DMS79 (cell line): ENCODE measurements at regions not wholly inside any gene's neighbourhood (a gene's known extent, or its start where the extent isn't known, plus 50 kb on each side); places are given as distances from the start of the nearest gene placed in this dataset.
"Not testable (repeated sequence)": the region's sequence is repeated elsewhere in the genome, so short reads cannot be mapped to it uniquely, and the experiment has no call there.

Experiments used
- DNase-seq: peaks from one replicate; lab custom pipeline; 2025; lab: John Stamatoyannopoulos, UW

DNA sequence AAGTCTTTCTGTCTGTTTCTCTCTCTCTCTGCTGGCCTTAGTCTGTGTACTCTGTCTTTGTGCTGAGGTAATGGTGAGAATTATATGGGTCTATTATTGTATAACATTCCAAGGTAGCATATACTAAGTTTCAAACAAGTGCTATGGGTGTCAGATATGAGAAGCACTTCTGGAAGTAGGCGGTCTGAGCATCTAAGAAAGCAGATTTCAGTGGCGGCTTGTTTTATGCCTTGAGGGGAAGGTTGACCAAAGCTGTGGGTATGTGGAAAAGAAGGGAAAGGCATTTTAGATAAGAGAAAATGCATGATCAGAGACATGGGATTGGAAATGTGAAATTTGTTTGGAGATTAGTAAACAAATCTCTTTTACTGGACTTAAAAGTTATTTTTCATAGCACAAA is 348.5 kb downstream of the RFC3 start:
- no peak for DNase-seq

- no peak for DNase-seq
Measured at GRCh38 chr13:34167347-34167746, 349.4 kb downstream of the RFC3 start.

GRCh38 chr13:34172048-34172447 is 354.1 kb downstream of the RFC3 start:
- no peak for DNase-seq

GRCh38 chr13:34174671-34175145 is 356.8 kb downstream of the RFC3 start:
- no peak for DNase-seq

DNA sequence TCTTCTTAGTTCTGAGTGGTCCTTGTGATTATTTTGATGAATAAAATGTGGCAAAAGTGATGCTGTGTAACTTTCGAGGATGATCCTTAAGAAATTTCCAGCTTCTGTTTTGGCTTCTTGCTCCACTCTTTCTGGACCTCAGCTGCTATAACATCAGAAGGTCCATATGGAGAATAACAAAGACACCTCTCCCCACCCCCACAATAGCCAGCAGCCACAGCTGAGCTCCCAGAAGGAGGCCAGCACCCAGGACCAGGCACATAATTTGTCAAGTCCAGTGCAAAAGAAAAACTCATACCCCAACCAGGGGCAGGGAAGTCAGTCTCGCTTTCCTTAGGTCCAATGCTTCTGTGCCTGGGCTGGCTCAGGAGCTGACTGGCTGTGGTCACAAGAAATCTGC is 357.6 kb downstream of the RFC3 start:
- no peak for DNase-seq

GRCh38 chr13:34176633-34177032 is 358.7 kb downstream of the RFC3 start:
- no peak for DNase-seq

- peak; percentile 33 for DNase-seq
Measured at GRCh38 chr13:34179481-34179880, 361.5 kb downstream of the RFC3 start.

DNA sequence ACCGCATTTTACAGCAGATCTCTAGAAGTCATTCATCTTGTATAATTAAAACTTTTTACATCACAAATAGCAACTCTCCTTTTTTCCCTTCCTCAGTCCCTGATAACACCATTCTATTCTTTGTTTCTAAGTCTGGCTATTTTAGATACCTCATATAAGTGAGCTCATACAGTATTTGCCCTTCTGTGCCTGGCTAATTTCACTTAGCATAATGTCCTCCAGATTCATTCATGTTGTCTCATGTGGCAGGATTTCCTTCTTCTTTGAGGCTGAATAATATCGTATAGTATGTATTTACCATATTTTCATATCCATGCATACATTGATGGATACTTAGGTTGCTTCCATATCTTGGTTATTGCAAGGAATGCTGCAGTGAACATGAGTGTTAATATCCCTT is 362.0 kb downstream of the RFC3 start:
- DNase-seq = no peak

DNA sequence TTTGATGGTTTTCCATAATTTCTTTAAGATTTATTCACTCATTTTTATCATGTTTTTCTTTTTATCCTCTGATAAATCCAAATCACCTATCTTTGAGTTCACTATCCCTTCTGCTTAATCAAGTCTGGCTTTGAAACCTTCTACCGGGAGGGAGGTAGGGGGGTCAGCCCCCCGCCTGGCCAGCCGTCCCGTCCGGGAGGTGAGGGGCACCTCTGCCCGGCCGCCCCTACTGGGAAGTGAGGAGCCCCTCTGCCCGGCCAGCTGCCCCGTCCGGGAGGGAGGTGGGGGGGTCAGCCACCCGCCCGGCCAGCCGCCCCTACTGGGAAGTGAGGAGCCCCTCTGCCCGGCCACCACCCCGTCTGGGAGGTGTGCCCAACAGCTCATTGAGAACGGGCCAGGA is 363.3 kb downstream of the RFC3 start:
- DNase-seq = not testable (repeated sequence)

GRCh38 chr13:34189946-34190345 is 372.0 kb downstream of the RFC3 start:
- no peak for DNase-seq

GRCh38 chr13:34201050-34201913 is 383.3 kb downstream of the RFC3 start:
- DNase-seq = no peak

GRCh38 chr13:34207334-34207733 is 389.4 kb downstream of the RFC3 start:
- no peak for DNase-seq

GRCh38 chr13:34207872-34208271 is 389.9 kb downstream of the RFC3 start:
- no peak for DNase-seq

GRCh38 chr13:34208336-34208735 is 390.4 kb downstream of the RFC3 start:
- DNase-seq = no peak

- DNase-seq = no peak
Measured at GRCh38 chr13:34210341-34210740, 392.4 kb downstream of the RFC3 start.

- no peak for DNase-seq
Measured at GRCh38 chr13:34214686-34215085, 396.7 kb downstream of the RFC3 start.

GRCh38 chr13:34216256-34216655 is 398.3 kb downstream of the RFC3 start:
- DNase-seq = no peak

DNA sequence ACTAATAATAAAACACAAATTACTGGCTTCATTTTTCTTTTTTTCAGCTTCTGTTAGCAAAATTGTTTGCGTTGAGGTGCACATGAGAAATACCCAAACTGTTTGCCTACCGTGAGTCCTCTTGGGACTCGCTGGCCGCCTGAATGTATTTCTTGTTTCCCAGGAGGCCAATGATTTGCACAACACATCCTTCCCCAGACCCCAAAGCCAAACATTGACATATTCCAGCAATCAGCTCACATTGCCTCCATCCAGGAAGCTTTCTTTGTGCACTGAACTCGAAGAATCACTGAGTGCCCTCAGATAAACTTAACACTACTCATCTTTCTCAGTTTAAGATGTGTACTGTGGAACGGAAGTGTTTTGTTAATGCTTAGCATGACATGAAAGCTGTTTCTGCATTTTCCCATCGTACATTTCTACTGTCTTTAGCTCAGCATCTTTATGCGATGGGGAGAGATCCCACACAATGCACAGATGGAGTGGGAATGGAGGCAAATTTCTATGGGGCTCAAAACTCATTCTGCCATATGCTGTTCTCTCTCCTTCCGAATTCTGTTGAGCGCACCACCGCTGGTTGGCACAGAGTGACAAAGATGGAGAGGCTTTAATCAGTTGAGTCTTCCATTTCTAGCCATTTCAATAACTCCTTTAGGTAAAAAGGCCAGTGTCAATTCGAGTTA is 399.5 kb downstream of the RFC3 start:
- no peak for DNase-seq

DNA sequence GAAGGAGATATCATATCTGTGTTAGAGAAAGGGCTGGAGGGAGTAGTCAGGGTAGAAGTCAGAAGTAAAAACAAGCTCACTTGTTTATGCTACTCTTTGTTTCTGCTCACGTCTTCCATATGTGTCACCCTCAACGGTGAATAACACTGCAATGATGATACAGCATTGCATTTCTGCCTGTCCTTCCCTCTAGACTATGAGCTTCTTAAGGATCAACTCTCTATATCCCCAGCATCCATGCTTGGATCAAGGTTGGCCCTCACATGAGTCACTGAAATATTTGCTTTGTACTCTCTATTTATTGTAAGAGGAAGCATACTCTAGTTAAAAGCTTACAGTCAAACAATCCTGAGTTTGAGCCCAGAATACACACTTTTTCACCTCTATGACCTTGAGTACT is 406.0 kb downstream of the RFC3 start:
- DNase-seq = no peak

DNA sequence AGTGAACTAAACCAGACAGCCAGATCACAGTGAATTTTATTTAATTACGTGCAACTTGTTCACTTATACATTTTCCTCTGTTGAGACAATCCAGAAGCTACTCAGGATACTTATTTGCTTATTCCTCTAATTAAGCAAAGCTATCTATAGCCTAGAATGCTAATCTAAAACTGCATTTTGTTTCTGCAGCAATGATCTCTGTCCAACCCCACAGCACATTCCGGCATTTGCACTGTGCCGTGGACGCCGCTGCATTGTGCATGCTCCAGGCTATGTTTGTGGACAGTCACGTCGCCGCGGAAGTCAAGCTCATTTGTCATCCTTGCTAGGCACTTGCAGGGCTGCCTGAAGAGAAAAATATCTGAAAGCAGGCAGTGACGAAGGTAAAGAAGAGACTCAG is 406.9 kb downstream of the RFC3 start:
- DNase-seq = no peak

DNA sequence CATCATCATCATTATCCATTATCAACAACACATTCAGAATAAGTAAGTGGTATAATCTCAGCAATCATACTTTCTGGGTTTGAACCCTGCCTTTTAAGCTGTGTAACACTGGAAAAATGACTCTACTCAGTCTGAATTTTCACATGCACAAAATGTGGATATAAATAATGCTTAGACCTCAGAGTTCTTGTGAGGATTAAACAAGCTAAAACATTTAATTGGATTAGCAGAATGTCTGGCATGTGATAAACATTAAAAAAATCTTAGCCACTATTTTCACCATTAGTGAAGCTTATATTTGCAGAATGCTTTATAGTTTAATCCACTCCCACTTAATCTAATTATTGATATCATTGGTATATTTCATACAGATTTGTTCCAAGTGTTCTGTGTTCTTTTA is 412.3 kb downstream of the RFC3 start:
- DNase-seq = no peak

- no peak for DNase-seq
Measured at GRCh38 chr13:34241332-34241731, 423.4 kb downstream of the RFC3 start.

GRCh38 chr13:34243403-34243802 is 425.5 kb downstream of the RFC3 start:
- no peak for DNase-seq
